ENCODE measurements at regions not wholly inside any gene's neighbourhood (a gene's known extent, or its start where the extent isn't known, plus 50 kb on each side); places are given as distances from the start of the nearest gene placed in this dataset.

DNA sequence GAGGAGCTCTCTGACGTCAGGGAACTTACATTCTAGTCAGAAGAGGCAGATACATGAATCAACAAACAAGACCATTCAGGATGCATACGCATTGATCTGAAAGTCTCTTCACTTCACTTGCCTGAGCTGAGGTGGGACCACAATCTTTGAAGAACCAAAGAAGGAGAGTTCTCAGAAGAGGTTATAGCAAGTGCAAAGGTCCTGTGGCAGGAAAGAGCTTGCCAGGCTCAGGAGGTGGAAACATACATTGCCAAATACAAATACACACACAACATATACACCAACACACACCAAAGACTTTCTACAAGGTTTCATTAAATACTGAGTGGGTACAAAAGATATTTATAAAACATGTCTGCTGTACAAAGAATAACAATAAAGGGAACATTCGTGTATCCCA lies 86.8 kb upstream of the GJB5 start:
- Histone ChIP-seq H3K4me1 (ENCODE audit: control insufficient read depth, insufficient read depth, low read length) (no peaks in the 10 kb centered on the region), H3K36me3 (ENCODE audit: control insufficient read depth in 2 of 2, insufficient read depth in 1 of 2, low read length in 2 of 2) (no peaks in the 10 kb centered on the region), H3K9me3 (ENCODE audit: control insufficient read depth, insufficient read depth, low read depth, low read length) (no peaks in the 10 kb centered on the region), H3K4me3 (ENCODE audit: low read depth, low read length) (no peak overlapping the region), H3K27ac (ENCODE audit: extremely low read depth, low read depth, low read length) (no peak overlapping the region)
- ChIA-PET POLR2A (no interaction called here), CTCF (interaction anchor here (2.3 kb wide), 1 partner anchor 14 kb away, joined by 11 read pairs; no protein-coding TSS in a partner anchor)
- TF ChIP-seq ZNF621 (tag by site-specific recombination; IDR thresholded peaks at IDR 0.05) (no peak), ZNF623 (tag by site-specific recombination; IDR thresholded peaks at IDR 0.05) (peak; percentile 75)

DNA sequence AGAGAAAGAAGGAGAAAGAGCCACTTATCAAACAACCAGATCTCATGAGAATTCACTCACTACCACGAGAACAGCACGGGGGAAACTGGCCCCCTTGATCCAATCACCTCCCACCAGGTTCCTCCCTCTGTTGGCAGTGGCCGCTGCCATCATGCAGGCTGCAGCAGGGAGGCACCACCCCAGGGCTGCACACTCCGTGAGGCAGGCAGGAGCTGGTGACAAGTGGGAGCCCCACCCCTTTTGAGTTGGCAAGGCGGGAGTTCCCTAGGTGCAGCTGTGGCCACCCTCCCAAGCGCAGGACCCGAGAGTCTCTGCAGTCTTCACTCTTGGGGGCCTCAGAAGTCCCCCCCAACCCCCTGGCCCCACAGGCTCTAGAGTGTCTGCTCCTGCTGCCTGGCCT lies 83.9 kb upstream of the GJB5 start:
- CTCF ChIA-PET, result no interaction called here
- no peaks in the 10 kb centered on the region for H3K4me1 ChIP-seq (ENCODE audit: control insufficient read depth, insufficient read depth, low read length)
- no peak overlapping the region for H3K4me3 ChIP-seq (ENCODE audit: low read depth, low read length)
- POLR2A ChIA-PET, result no interaction called here
- no peaks in the 10 kb centered on the region for H3K9me3 ChIP-seq (ENCODE audit: control insufficient read depth, insufficient read depth, low read depth, low read length)
- no peak for TF ChIP-seq ZNF664 (tag by site-specific recombination; IDR thresholded peaks at IDR 0.05)
- no peak for TF ChIP-seq EGR2 (tag by site-specific recombination; IDR thresholded peaks at IDR 0.05; ENCODE audit: low read depth)
- TF ChIP-seq, protein P1, sequence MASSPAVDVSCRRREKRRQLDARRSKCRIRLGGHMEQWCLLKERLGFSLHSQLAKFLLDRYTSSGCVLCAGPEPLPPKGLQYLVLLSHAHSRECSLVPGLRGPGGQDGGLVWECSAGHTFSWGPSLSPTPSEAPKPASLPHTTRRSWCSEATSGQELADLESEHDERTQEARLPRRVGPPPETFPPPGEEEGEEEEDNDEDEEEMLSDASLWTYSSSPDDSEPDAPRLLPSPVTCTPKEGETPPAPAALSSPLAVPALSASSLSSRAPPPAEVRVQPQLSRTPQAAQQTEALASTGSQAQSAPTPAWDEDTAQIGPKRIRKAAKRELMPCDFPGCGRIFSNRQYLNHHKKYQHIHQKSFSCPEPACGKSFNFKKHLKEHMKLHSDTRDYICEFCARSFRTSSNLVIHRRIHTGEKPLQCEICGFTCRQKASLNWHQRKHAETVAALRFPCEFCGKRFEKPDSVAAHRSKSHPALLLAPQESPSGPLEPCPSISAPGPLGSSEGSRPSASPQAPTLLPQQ (tag by site-specific recombination; IDR thresholded peaks at IDR 0.05), result no peak
- TF ChIP-seq ZNF211 (tag by site-specific recombination; IDR thresholded peaks at IDR 0.05; ENCODE audit: low read depth), result no peak
- no peak for TF ChIP-seq ZNF416 (tag by site-specific recombination; IDR thresholded peaks at IDR 0.05)
- TF ChIP-seq, protein P2, sequence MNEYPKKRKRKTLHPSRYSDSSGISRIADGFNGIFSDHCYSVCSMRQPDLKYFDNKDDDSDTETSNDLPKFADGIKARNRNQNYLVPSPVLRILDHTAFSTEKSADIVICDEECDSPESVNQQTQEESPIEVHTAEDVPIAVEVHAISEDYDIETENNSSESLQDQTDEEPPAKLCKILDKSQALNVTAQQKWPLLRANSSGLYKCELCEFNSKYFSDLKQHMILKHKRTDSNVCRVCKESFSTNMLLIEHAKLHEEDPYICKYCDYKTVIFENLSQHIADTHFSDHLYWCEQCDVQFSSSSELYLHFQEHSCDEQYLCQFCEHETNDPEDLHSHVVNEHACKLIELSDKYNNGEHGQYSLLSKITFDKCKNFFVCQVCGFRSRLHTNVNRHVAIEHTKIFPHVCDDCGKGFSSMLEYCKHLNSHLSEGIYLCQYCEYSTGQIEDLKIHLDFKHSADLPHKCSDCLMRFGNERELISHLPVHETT (tag by site-specific recombination; IDR thresholded peaks at IDR 0.05), result no peak
- no peak for TF ChIP-seq ZNF239 (tag by site-specific recombination; IDR thresholded peaks at IDR 0.05)
- no peak for TF ChIP-seq ZNF629 (tag by site-specific recombination; IDR thresholded peaks at IDR 0.05)
- TF ChIP-seq YY2 (tag by site-specific recombination; IDR thresholded peaks at IDR 0.05), result no peak
- no peak for TF ChIP-seq ZNF169 (tag by site-specific recombination; IDR thresholded peaks at IDR 0.05)
- TF ChIP-seq PRDM1 (tag by site-specific recombination; IDR thresholded peaks at IDR 0.05), result no peak
- no peak for TF ChIP-seq GLI4 (tag by site-specific recombination; IDR thresholded peaks at IDR 0.05)
- TF ChIP-seq ZNF423 (tag by site-specific recombination; IDR thresholded peaks at IDR 0.05), result no peak
- no peak for TF ChIP-seq ZSCAN16 (tag by site-specific recombination; IDR thresholded peaks at IDR 0.05)
- TF ChIP-seq ZNF544 (tag by site-specific recombination; IDR thresholded peaks at IDR 0.05), result no peak
- TF ChIP-seq ZNF114 (tag by site-specific recombination; IDR thresholded peaks at IDR 0.05), result no peak
- TF ChIP-seq, protein P3, sequence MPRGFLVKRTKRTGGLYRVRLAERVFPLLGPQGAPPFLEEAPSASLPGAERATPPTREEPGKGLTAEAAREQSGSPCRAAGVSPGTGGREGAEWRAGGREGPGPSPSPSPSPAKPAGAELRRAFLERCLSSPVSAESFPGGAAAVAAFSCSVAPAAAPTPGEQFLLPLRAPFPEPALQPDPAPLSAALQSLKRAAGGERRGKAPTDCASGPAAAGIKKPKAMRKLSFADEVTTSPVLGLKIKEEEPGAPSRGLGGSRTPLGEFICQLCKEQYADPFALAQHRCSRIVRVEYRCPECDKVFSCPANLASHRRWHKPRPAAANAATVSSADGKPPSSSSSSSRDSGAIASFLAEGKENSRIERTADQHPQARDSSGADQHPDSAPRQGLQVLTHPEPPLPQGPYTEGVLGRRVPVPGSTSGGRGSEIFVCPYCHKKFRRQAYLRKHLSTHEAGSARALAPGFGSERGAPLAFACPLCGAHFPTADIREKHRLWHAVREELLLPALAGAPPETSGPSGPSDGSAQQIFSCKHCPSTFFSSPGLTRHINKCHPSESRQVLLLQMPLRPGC (tag by site-specific recombination; IDR thresholded peaks at IDR 0.05), result no peak
- no peak for TF ChIP-seq SP7 (tag by site-specific recombination; IDR thresholded peaks at IDR 0.05)
- H3K27ac ChIP-seq (ENCODE audit: extremely low read depth, low read depth, low read length), result no peak overlapping the region
- no peaks in the 10 kb centered on the region for H3K36me3 ChIP-seq (ENCODE audit: control insufficient read depth in 2 of 2, insufficient read depth in 1 of 2, low read length in 2 of 2)

DNA sequence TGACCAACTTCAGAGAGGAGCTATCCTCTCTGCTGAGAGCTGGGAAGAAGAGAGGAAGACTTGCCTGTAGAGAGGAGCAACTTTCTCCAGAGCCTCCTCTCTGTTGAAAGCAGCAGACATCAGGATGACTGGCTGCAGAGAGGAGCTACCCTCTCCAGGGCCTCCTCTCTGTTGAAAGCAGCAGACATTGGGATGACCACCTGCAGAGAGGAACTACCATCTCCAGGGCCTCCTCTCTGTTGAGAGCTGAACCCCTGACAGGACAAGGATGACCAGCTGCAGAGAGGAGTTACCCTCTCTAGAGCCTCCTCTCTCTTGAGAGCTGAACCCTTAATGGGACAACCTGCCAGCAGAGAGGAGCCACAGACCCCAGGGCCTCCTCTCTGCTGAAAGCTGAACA lies 83.0 kb upstream of the GJB5 start:
- CTCF ChIA-PET, result interaction anchor here (0.5 kb wide), 1 partner anchor 64 kb away, joined by 3 read pairs; no protein-coding TSS in a partner anchor
- H3K4me1 ChIP-seq (ENCODE audit: control insufficient read depth, insufficient read depth, low read length), result no peaks in the 10 kb centered on the region
- H3K27ac ChIP-seq (ENCODE audit: extremely low read depth, low read depth, low read length), result no peak overlapping the region
- TF ChIP-seq ZNF510 (tag by site-specific recombination; IDR thresholded peaks at IDR 0.05; ENCODE audit: insufficient replicate concordance) (no peak), SETDB1 (IDR thresholded peaks at IDR 0.05; ENCODE audit: insufficient read length, low read length) (peak; percentile 38)
- H3K36me3 ChIP-seq (ENCODE audit: control insufficient read depth in 2 of 2, insufficient read depth in 1 of 2, low read length in 2 of 2), result no peaks in the 10 kb centered on the region
- H3K4me3 ChIP-seq (ENCODE audit: low read depth, low read length), result no peak overlapping the region
- POLR2A ChIA-PET, result interaction anchor here (0.6 kb wide), 1 partner anchor 12 kb away, joined by 6 read pairs; no protein-coding TSS in a partner anchor
- H3K9me3 ChIP-seq (ENCODE audit: control insufficient read depth, insufficient read depth, low read depth, low read length), result no peaks in the 10 kb centered on the region
